ENCODE measurements at regions not wholly inside any gene's neighbourhood (a gene's known extent, or its start where the extent isn't known, plus 50 kb on each side); places are given as distances from the start of the nearest gene placed in this dataset.

DNA sequence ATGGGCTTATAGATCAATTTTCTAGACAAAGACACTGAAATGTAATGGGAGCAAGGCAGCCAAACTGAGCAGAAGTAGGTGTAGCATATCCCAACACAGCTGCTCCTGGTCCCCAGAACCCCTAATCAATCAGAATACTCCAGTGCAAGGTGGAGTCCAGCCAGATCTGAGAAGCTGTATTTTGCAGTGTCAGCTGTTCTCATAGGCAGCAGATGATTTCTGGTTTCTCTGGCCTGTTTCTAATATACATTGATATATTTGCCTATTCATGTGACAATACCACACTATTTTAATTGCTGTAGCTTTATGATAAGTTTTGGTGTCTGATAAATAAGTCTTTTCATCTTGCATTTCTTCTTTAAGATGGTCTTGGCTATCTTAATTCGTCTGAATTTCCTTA is 117.4 kb upstream of the STARD3NL start:
- H3K4me3 ChIP-seq (ENCODE audit: low read depth, low read length): no peak overlapping the region
- ChIA-PET CTCF (interaction anchor here (0.6 to 0.9 kb wide), 2 partner anchors 10 to 1391 kb away, joined by 4 to 7 read pairs; no protein-coding TSS in a partner anchor), POLR2A (no interaction called here)
- H3K9me3 ChIP-seq (ENCODE audit: control insufficient read depth, insufficient read depth, low read depth, low read length): no peaks in the 10 kb centered on the region
- no peaks in the 10 kb centered on the region for H3K36me3 ChIP-seq (ENCODE audit: control insufficient read depth in 2 of 2, insufficient read depth in 1 of 2, low read length in 2 of 2)
- TF ChIP-seq, protein P1, sequence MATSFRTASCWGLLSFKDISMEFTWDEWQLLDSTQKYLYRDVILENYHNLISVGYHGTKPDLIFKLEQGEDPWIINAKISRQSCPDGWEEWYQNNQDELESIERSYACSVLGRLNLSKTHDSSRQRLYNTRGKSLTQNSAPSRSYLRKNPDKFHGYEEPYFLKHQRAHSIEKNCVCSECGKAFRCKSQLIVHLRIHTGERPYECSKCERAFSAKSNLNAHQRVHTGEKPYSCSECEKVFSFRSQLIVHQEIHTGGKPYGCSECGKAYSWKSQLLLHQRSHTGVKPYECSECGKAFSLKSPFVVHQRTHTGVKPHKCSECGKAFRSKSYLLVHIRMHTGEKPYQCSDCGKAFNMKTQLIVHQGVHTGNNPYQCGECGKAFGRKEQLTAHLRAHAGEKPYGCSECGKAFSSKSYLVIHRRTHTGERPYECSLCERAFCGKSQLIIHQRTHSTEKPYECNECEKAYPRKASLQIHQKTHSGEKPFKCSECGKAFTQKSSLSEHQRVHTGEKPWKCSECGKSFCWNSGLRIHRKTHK (tag by site-specific recombination; IDR thresholded peaks at IDR 0.05): no peak
- TF ChIP-seq ZXDB (tag by site-specific recombination; IDR thresholded peaks at IDR 0.05): no peak
- TF ChIP-seq, protein P2, sequence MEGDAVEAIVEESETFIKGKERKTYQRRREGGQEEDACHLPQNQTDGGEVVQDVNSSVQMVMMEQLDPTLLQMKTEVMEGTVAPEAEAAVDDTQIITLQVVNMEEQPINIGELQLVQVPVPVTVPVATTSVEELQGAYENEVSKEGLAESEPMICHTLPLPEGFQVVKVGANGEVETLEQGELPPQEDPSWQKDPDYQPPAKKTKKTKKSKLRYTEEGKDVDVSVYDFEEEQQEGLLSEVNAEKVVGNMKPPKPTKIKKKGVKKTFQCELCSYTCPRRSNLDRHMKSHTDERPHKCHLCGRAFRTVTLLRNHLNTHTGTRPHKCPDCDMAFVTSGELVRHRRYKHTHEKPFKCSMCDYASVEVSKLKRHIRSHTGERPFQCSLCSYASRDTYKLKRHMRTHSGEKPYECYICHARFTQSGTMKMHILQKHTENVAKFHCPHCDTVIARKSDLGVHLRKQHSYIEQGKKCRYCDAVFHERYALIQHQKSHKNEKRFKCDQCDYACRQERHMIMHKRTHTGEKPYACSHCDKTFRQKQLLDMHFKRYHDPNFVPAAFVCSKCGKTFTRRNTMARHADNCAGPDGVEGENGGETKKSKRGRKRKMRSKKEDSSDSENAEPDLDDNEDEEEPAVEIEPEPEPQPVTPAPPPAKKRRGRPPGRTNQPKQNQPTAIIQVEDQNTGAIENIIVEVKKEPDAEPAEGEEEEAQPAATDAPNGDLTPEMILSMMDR (tag by site-specific recombination; IDR thresholded peaks at IDR 0.05): no peak
- TF ChIP-seq ZNF677 (tag by site-specific recombination; IDR thresholded peaks at IDR 0.05): no peak
- no peak for TF ChIP-seq ZBTB1 (tag by site-specific recombination; IDR thresholded peaks at IDR 0.05)
- TF ChIP-seq, protein P3, sequence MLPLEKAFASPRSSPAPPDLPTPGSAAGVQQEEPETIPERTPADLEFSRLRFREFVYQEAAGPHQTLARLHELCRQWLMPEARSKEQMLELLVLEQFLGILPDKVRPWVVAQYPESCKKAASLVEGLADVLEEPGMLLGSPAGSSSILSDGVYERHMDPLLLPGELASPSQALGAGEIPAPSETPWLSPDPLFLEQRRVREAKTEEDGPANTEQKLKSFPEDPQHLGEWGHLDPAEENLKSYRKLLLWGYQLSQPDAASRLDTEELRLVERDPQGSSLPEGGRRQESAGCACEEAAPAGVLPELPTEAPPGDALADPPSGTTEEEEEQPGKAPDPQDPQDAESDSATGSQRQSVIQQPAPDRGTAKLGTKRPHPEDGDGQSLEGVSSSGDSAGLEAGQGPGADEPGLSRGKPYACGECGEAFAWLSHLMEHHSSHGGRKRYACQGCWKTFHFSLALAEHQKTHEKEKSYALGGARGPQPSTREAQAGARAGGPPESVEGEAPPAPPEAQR (tag by site-specific recombination; IDR thresholded peaks at IDR 0.05): no peak
- TF ChIP-seq, protein P4, sequence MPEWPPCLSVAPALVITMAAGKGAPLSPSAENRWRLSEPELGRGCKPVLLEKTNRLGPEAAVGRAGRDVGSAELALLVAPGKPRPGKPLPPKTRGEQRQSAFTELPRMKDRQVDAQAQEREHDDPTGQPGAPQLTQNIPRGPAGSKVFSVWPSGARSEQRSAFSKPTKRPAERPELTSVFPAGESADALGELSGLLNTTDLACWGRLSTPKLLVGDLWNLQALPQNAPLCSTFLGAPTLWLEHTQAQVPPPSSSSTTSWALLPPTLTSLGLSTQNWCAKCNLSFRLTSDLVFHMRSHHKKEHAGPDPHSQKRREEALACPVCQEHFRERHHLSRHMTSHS (tag by site-specific recombination; IDR thresholded peaks at IDR 0.05): no peak
- TF ChIP-seq ZNF394 (tag by site-specific recombination; IDR thresholded peaks at IDR 0.05; ENCODE audit: borderline replicate concordance): no peak
- no peak for TF ChIP-seq BCL11A (tag by site-specific recombination; IDR thresholded peaks at IDR 0.05; ENCODE audit: low read depth)
- TF ChIP-seq ZNF555 (tag by site-specific recombination; conservative IDR thresholded peaks at IDR 0.05): no peak
- TF ChIP-seq MEIS1 (CRISPR knock-in tag; IDR thresholded peaks at IDR 0.05; ENCODE audit: borderline replicate concordance): no peak
- TF ChIP-seq, protein P5, sequence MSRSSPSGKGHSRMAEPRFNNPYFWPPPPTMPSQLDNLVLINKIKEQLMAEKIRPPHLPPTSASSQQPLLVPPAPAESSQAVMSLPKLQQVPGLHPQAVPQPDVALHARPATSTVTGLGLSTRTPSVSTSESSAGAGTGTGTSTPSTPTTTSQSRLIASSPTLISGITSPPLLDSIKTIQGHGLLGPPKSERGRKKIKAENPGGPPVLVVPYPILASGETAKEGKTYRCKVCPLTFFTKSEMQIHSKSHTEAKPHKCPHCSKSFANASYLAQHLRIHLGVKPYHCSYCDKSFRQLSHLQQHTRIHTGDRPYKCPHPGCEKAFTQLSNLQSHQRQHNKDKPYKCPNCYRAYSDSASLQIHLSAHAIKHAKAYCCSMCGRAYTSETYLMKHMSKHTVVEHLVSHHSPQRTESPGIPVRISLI (tag by site-specific recombination; IDR thresholded peaks at IDR 0.05): no peak
- no peak for TF ChIP-seq ZFP69B (tag by site-specific recombination; IDR thresholded peaks at IDR 0.05)
- no peak for TF ChIP-seq YY2 (tag by site-specific recombination; IDR thresholded peaks at IDR 0.05)
- no peak for TF ChIP-seq ZFP3 (tag by site-specific recombination; IDR thresholded peaks at IDR 0.05; ENCODE audit: low read depth)
- TF ChIP-seq ZNF785 (tag by site-specific recombination; IDR thresholded peaks at IDR 0.05): no peak
- TF ChIP-seq KLF7 (tag by site-specific recombination; IDR thresholded peaks at IDR 0.05; ENCODE audit: borderline replicate concordance): no peak
- no peak for TF ChIP-seq ZNF670 (tag by site-specific recombination; IDR thresholded peaks at IDR 0.05; ENCODE audit: low read depth)
- TF ChIP-seq ZFP41 (tag by site-specific recombination; IDR thresholded peaks at IDR 0.05; ENCODE audit: borderline replicate concordance): no peak
- no peak overlapping the region for H3K27ac ChIP-seq (ENCODE audit: extremely low read depth, low read depth, low read length)
- H3K4me1 ChIP-seq (ENCODE audit: control insufficient read depth, insufficient read depth, low read length): peaks cover 4% of the 10 kb centered on the region; the same call in 1 of the 2 replicates

DNA sequence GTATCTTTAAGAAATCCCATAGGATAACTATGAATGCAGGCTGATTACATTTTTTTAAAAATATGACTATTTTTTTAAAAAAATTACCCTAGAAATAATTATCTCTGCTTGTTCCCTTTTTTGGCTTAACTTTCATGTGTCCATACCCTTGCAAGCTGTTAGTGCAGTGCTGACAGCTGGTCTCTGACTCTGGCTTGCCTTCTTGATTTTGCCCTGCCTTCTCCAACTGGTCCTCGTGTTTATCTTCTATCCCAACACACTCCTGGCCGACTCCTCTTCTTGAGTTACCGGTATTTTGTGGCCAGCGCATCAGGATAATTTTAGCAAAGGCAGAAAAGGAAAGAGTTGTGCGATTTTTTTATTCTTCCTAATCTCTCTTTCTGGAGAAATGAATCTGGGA is 111.7 kb upstream of the STARD3NL start:
- Histone ChIP-seq H3K27ac (ENCODE audit: extremely low read depth, low read depth, low read length) (no peak overlapping the region), H3K9me3 (ENCODE audit: control insufficient read depth, insufficient read depth, low read depth, low read length) (no peaks in the 10 kb centered on the region), H3K4me3 (ENCODE audit: low read depth, low read length) (no peak overlapping the region), H3K4me1 (ENCODE audit: control insufficient read depth, insufficient read depth, low read length) (peaks cover 8% of the 10 kb centered on the region; the same call in 1 of the 2 replicates), H3K36me3 (ENCODE audit: control insufficient read depth in 2 of 2, insufficient read depth in 1 of 2, low read length in 2 of 2) (no peaks in the 10 kb centered on the region)
- POLR2A ChIA-PET: no interaction called here
- TF ChIP-seq HOXC10 (CRISPR knock-in tag; IDR thresholded peaks at IDR 0.05): no peak
- no peak for TF ChIP-seq ZNF521 (tag by site-specific recombination; IDR thresholded peaks at IDR 0.05)
- TF ChIP-seq ZSCAN16 (tag by site-specific recombination; IDR thresholded peaks at IDR 0.05): no peak
- TF ChIP-seq WT1 (tag by site-specific recombination; IDR thresholded peaks at IDR 0.05): no peak
- TF ChIP-seq, protein P6, sequence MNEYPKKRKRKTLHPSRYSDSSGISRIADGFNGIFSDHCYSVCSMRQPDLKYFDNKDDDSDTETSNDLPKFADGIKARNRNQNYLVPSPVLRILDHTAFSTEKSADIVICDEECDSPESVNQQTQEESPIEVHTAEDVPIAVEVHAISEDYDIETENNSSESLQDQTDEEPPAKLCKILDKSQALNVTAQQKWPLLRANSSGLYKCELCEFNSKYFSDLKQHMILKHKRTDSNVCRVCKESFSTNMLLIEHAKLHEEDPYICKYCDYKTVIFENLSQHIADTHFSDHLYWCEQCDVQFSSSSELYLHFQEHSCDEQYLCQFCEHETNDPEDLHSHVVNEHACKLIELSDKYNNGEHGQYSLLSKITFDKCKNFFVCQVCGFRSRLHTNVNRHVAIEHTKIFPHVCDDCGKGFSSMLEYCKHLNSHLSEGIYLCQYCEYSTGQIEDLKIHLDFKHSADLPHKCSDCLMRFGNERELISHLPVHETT (tag by site-specific recombination; IDR thresholded peaks at IDR 0.05): no peak
- TF ChIP-seq ZNF544 (tag by site-specific recombination; IDR thresholded peaks at IDR 0.05): no peak
- no peak for TF ChIP-seq ZBTB48 (tag by site-specific recombination; IDR thresholded peaks at IDR 0.05)
- CTCF ChIA-PET: interaction anchor here (0.7 kb wide), 1 partner anchor 10 kb away, joined by 3 read pairs; no protein-coding TSS in a partner anchor

Data from HEK293 (cell line).